ENCODE measurements at regions not wholly inside any gene's neighbourhood (a gene's known extent, or its start where the extent isn't known, plus 50 kb on each side); places are given as distances from the start of the nearest gene placed in this dataset.

DNA sequence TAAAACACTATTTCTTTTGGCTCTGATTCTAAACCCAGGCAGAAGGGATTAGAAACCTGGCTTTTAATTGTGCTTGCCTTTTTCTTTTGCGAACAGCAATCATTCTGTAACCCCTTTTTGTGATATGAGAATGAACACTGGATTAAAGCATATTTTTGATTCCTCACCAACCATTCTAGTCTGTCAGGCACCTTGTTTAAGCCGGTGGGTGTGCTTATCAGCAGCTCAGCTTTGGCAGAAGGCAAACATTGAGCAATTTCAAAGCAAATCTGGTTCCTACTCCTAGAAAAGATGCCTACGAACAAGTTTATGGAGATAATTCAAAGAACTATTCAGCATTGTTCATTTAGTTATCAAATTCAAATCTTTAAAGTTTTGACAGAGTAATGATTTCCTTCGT lies 265.1 kb upstream of the FAM241A start:
- Histone ChIP-seq H3K4me3 (ENCODE audit: low read length) (no peak overlapping the region), H3F3A (ENCODE audit: insufficient read depth, low read length) (no peaks in the 10 kb centered on the region), H3K79me2 (ENCODE audit: low read length) (no peaks in the 10 kb centered on the region)

DNA sequence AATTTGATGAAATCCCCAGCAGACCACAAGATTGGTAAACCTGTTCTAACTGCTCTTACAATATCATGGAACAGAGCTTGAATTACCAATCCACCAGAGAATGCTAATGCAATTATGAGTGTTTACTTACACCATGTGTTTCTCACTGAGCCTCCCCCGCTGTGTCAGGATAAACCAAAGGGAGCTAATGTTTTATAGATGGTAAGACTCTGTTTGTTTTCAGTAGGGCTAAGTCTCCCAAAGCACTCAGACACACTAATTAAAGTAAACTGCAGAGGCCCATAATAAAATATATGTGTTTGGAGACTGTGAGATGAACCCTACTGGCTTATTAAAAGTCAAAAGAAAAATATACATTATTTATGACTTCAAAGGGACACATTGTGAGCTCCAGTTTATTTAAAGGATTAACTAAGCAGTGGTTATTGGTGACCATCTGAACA lies 261.7 kb upstream of the FAM241A start:
- H4K20me1 ChIP-seq (ENCODE audit: insufficient read depth, low read length): no peaks in the 10 kb centered on the region
- H3K9ac ChIP-seq (ENCODE audit: low read length): no peak overlapping the region
- H3K27ac ChIP-seq (ENCODE audit: low read length): no peak overlapping the region
- no peaks in the 10 kb centered on the region for H3K9me2 ChIP-seq (replicated peaks; ENCODE audit: insufficient read depth, low read length)
- H3K4me1 ChIP-seq (ENCODE audit: low read length): no peaks in the 10 kb centered on the region
- no peak for DNase-seq
- no peak for TF ChIP-seq EZH2phosphoT487 (IDR thresholded peaks at IDR 0.05; ENCODE audit: low read length)
- TF ChIP-seq EZH2 (optimal IDR thresholded peaks at IDR 0.05; ENCODE audit: low read depth, low read length): no peak
- TF ChIP-seq, protein P1, sequence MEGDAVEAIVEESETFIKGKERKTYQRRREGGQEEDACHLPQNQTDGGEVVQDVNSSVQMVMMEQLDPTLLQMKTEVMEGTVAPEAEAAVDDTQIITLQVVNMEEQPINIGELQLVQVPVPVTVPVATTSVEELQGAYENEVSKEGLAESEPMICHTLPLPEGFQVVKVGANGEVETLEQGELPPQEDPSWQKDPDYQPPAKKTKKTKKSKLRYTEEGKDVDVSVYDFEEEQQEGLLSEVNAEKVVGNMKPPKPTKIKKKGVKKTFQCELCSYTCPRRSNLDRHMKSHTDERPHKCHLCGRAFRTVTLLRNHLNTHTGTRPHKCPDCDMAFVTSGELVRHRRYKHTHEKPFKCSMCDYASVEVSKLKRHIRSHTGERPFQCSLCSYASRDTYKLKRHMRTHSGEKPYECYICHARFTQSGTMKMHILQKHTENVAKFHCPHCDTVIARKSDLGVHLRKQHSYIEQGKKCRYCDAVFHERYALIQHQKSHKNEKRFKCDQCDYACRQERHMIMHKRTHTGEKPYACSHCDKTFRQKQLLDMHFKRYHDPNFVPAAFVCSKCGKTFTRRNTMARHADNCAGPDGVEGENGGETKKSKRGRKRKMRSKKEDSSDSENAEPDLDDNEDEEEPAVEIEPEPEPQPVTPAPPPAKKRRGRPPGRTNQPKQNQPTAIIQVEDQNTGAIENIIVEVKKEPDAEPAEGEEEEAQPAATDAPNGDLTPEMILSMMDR (IDR thresholded peaks at IDR 0.05; ENCODE audit: low read length): no peak
- no peaks in the 10 kb centered on the region for H3K36me3 ChIP-seq (replicated peaks; ENCODE audit: insufficient read depth, low read length)
- H3K9me3 ChIP-seq (replicated peaks; ENCODE audit: insufficient read depth, low read length): no peaks in the 10 kb centered on the region
- H3K79me2 ChIP-seq (ENCODE audit: low read length): no peaks in the 10 kb centered on the region
- no peak overlapping the region for H3K4me2 ChIP-seq (ENCODE audit: low read depth, low read length)
- no peak overlapping the region for H2AFZ ChIP-seq (ENCODE audit: low read length)
- no peaks in the 10 kb centered on the region for H3K27me3 ChIP-seq (replicated peaks; ENCODE audit: insufficient read depth, low read length)
- no peaks in the 10 kb centered on the region for H3F3A ChIP-seq (ENCODE audit: insufficient read depth, low read length)
- H3K4me3 ChIP-seq (ENCODE audit: low read length): no peak overlapping the region

More for the DNA sequence above, 265.1 kb upstream of the FAM241A start:
- Histone ChIP-seq H2AFZ (ENCODE audit: low read length) (no peak overlapping the region), H3K27me3 (replicated peaks; ENCODE audit: insufficient read depth, low read length) (no peaks in the 10 kb centered on the region), H4K20me1 (ENCODE audit: insufficient read depth, low read length) (no peaks in the 10 kb centered on the region), H3K27ac (ENCODE audit: low read length) (no peak overlapping the region), H3K4me2 (ENCODE audit: low read depth, low read length) (no peak overlapping the region), H3K36me3 (replicated peaks; ENCODE audit: insufficient read depth, low read length) (no peaks in the 10 kb centered on the region), H3K9me3 (replicated peaks; ENCODE audit: insufficient read depth, low read length) (no peaks in the 10 kb centered on the region), H3K4me1 (ENCODE audit: low read length) (no peaks in the 10 kb centered on the region), H3K9me2 (replicated peaks; ENCODE audit: insufficient read depth, low read length) (no peaks in the 10 kb centered on the region), H3K9ac (ENCODE audit: low read length) (no peak overlapping the region)
- DNase-seq: no peak
- TF ChIP-seq EZH2phosphoT487 (IDR thresholded peaks at IDR 0.05; ENCODE audit: low read length) (no peak), EZH2 (optimal IDR thresholded peaks at IDR 0.05; ENCODE audit: low read depth, low read length) (no peak)
- TF ChIP-seq, protein P1 (IDR thresholded peaks at IDR 0.05; ENCODE audit: low read length): no peak

DNA sequence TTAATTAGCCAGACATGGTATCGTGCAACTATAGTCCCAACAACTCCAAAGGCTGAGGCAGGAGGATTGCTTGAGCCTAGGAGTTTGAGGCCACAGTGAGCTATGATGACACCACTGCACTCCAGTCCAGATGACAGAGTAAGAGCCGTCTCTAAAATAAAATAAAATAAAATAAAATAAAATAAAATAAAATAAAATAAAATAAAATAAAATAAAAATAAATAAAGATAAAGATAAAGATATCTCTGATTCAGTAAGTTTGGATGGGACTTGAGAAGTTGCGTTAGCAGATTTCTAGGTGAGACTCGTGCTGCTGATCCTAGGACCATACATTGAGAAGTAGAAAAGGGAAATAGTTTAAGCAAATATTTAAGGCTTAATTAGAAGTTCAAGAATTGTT lies 254.8 kb upstream of the FAM241A start:
- H3K4me1 ChIP-seq (ENCODE audit: low read length): no peaks in the 10 kb centered on the region
- H3F3A ChIP-seq (ENCODE audit: insufficient read depth, low read length): no peaks in the 10 kb centered on the region
- no peak overlapping the region for H3K9ac ChIP-seq (ENCODE audit: low read length)
- no peak for TF ChIP-seq EZH2phosphoT487 (IDR thresholded peaks at IDR 0.05; ENCODE audit: low read length)
- TF ChIP-seq EZH2 (optimal IDR thresholded peaks at IDR 0.05; ENCODE audit: low read depth, low read length): no peak
- TF ChIP-seq, protein P1 (IDR thresholded peaks at IDR 0.05; ENCODE audit: low read length): no peak
- no peak overlapping the region for H3K27ac ChIP-seq (ENCODE audit: low read length)
- no peak for DNase-seq
- H3K36me3 ChIP-seq (replicated peaks; ENCODE audit: insufficient read depth, low read length): no peaks in the 10 kb centered on the region
- H3K4me3 ChIP-seq (ENCODE audit: low read length): no peak overlapping the region
- no peaks in the 10 kb centered on the region for H3K9me2 ChIP-seq (replicated peaks; ENCODE audit: insufficient read depth, low read length)
- no peaks in the 10 kb centered on the region for H4K20me1 ChIP-seq (ENCODE audit: insufficient read depth, low read length)
- no peaks in the 10 kb centered on the region for H3K79me2 ChIP-seq (ENCODE audit: low read length)
- H3K9me3 ChIP-seq (replicated peaks; ENCODE audit: insufficient read depth, low read length): no peaks in the 10 kb centered on the region
- no peak overlapping the region for H2AFZ ChIP-seq (ENCODE audit: low read length)
- H3K4me2 ChIP-seq (ENCODE audit: low read depth, low read length): no peak overlapping the region
- no peaks in the 10 kb centered on the region for H3K27me3 ChIP-seq (replicated peaks; ENCODE audit: insufficient read depth, low read length)

Measured in MM.1S (cell line).